Thoracic aorta (tissue), 2 donors: ENCODE measurements at regions not wholly inside any gene's neighbourhood (a gene's known extent, or its start where the extent isn't known, plus 50 kb on each side); places are given as distances from the start of the nearest gene placed in this dataset.
"Not testable (repeated sequence)": the region's sequence is repeated elsewhere in the genome, so short reads cannot be mapped to it uniquely, and the experiment has no call there.

Source experiments
- ATAC-seq: fragments of 150-250 bp; one replicate; pipeline ENCODE4 v1.8.0; 2017; ENCODE audit warnings: low read depth; ENCODE audit not compliant: insufficient number of reproducible peaks, low FRiP score
- DNase-seq: peaks from one replicate; pipeline ENCODE4 v3.0.0-alpha.2; 2020; ENCODE audit warnings: low spot score
- H3K27ac ChIP-seq, 2 donors: fragments of 200-600 bp; sonication (generic); 1 replicate in 1 of 2; 2 replicates in 1 of 2; pipeline ENCODE4 v1.5.1; 2016; ENCODE audit warnings: mild to moderate bottlenecking in 2 of 2, moderate library complexity in 2 of 2
- H3K27me3 ChIP-seq: fragments of 200-600 bp; sonication (generic); replicated peaks from 2 replicates; pipeline ENCODE4 v1.6.0; 2016; ENCODE audit warnings: mild to moderate bottlenecking; ENCODE audit not compliant: insufficient read depth
- H3K36me3 ChIP-seq: fragments of 200-600 bp; sonication (generic); one replicate; pipeline ENCODE4 v1.5.1; 2016
- H3K4me1 ChIP-seq, 2 donors: fragments of 200-600 bp; sonication (generic); 1 replicate in 1 of 2; 2 replicates in 1 of 2; pipeline versions ENCODE4 v1.5.1 to v1.6.0; 2016; ENCODE audit warnings: low read depth in 2 of 2, mild to moderate bottlenecking in 1 of 2; ENCODE audit not compliant: control insufficient read depth in 1 of 2
- H3K4me3 ChIP-seq: fragments of 200-600 bp; sonication (generic); 2 replicates; pipeline ENCODE4 v1.5.1; 2016; ENCODE audit warnings: mild to moderate bottlenecking
- H3K9me3 ChIP-seq: fragments of 200-600 bp; sonication (generic); 2 replicates; pipeline ENCODE4 v1.5.1; 2016

- H3K36me3 ChIP-seq, H3K4me3 ChIP-seq, H3K27ac ChIP-seq, H3K9me3 ChIP-seq, DNase-seq, H3K4me1 ChIP-seq, H3K27me3 ChIP-seq, ATAC-seq: not testable (repeated sequence)
Measured at GRCh38 chr21:9036966-9037587, 1484.3 kb upstream of the TPTE start.

- H3K4me1 ChIP-seq, H3K9me3 ChIP-seq, H3K27me3 ChIP-seq, ATAC-seq, H3K27ac ChIP-seq, H3K36me3 ChIP-seq, H3K4me3 ChIP-seq, DNase-seq: not testable (repeated sequence)
Measured at GRCh38 chr21:9037588-9038544, 1483.5 kb upstream of the TPTE start.

GRCh38 chr21:9039520-9040365 lies 1481.6 kb upstream of the TPTE start:
- not testable (repeated sequence) for H3K27me3 ChIP-seq, H3K36me3 ChIP-seq, DNase-seq, H3K4me3 ChIP-seq, ATAC-seq, H3K27ac ChIP-seq, H3K9me3 ChIP-seq, H3K4me1 ChIP-seq

GRCh38 chr21:9040406-9040805 lies 1481.0 kb upstream of the TPTE start:
- H3K9me3 ChIP-seq, ATAC-seq, H3K4me3 ChIP-seq, DNase-seq, H3K4me1 ChIP-seq, H3K36me3 ChIP-seq, H3K27me3 ChIP-seq, H3K27ac ChIP-seq: not testable (repeated sequence)

GRCh38 chr21:9041175-9041948 lies 1480.0 kb upstream of the TPTE start:
- not testable (repeated sequence) for H3K27ac ChIP-seq, DNase-seq, ATAC-seq, H3K9me3 ChIP-seq, H3K36me3 ChIP-seq, H3K4me3 ChIP-seq, H3K4me1 ChIP-seq, H3K27me3 ChIP-seq

GRCh38 chr21:9043089-9043488 lies 1478.3 kb upstream of the TPTE start:
- H3K4me1 ChIP-seq, H3K4me3 ChIP-seq, H3K27ac ChIP-seq, H3K9me3 ChIP-seq, DNase-seq, ATAC-seq, H3K36me3 ChIP-seq, H3K27me3 ChIP-seq: not testable (repeated sequence)

- H3K4me1 ChIP-seq, ATAC-seq, H3K27ac ChIP-seq, H3K36me3 ChIP-seq, H3K9me3 ChIP-seq, DNase-seq, H3K27me3 ChIP-seq, H3K4me3 ChIP-seq: not testable (repeated sequence)
Measured at GRCh38 chr21:9046870-9047269, 1474.5 kb upstream of the TPTE start.

- not testable (repeated sequence) for ATAC-seq, H3K9me3 ChIP-seq, H3K27me3 ChIP-seq, H3K4me3 ChIP-seq, H3K36me3 ChIP-seq, H3K4me1 ChIP-seq, H3K27ac ChIP-seq, DNase-seq
Measured at GRCh38 chr21:9067515-9067914, 1453.9 kb upstream of the TPTE start.

- H3K4me3 ChIP-seq, H3K4me1 ChIP-seq, H3K9me3 ChIP-seq, ATAC-seq, H3K27ac ChIP-seq, DNase-seq, H3K27me3 ChIP-seq, H3K36me3 ChIP-seq: not testable (repeated sequence)
Measured at GRCh38 chr21:9068622-9069021, 1452.8 kb upstream of the TPTE start.
